ENCODE measurements at regions not wholly inside any gene's neighbourhood (a gene's known extent, or its start where the extent isn't known, plus 50 kb on each side); places are given as distances from the start of the nearest gene placed in this dataset.

DNA sequence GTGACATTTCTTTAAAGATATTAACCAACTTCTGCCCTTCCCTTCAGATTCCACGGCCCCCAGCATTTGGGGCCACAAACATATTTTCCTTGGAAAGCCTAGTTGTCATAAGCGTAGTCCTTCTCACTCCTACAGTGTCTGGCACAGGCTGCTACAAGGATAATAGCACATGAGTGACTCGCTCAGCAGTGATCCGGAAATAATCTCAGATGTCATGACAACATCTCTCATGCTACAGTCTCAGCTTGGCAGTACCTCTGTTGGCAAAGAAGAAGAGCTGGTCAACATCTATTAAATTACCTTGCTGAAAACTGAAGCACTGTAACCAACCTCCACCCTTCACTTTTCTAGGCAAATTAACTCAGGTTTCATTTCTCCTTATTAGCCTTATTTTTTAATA is 351.7 kb downstream of the RAD51AP2 start:
- TF ChIP-seq, protein P1, sequence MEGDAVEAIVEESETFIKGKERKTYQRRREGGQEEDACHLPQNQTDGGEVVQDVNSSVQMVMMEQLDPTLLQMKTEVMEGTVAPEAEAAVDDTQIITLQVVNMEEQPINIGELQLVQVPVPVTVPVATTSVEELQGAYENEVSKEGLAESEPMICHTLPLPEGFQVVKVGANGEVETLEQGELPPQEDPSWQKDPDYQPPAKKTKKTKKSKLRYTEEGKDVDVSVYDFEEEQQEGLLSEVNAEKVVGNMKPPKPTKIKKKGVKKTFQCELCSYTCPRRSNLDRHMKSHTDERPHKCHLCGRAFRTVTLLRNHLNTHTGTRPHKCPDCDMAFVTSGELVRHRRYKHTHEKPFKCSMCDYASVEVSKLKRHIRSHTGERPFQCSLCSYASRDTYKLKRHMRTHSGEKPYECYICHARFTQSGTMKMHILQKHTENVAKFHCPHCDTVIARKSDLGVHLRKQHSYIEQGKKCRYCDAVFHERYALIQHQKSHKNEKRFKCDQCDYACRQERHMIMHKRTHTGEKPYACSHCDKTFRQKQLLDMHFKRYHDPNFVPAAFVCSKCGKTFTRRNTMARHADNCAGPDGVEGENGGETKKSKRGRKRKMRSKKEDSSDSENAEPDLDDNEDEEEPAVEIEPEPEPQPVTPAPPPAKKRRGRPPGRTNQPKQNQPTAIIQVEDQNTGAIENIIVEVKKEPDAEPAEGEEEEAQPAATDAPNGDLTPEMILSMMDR (conservative IDR thresholded peaks at IDR 0.05; ENCODE audit: low read depth in 2 of 2): no peak
- TF ChIP-seq, protein P2, sequence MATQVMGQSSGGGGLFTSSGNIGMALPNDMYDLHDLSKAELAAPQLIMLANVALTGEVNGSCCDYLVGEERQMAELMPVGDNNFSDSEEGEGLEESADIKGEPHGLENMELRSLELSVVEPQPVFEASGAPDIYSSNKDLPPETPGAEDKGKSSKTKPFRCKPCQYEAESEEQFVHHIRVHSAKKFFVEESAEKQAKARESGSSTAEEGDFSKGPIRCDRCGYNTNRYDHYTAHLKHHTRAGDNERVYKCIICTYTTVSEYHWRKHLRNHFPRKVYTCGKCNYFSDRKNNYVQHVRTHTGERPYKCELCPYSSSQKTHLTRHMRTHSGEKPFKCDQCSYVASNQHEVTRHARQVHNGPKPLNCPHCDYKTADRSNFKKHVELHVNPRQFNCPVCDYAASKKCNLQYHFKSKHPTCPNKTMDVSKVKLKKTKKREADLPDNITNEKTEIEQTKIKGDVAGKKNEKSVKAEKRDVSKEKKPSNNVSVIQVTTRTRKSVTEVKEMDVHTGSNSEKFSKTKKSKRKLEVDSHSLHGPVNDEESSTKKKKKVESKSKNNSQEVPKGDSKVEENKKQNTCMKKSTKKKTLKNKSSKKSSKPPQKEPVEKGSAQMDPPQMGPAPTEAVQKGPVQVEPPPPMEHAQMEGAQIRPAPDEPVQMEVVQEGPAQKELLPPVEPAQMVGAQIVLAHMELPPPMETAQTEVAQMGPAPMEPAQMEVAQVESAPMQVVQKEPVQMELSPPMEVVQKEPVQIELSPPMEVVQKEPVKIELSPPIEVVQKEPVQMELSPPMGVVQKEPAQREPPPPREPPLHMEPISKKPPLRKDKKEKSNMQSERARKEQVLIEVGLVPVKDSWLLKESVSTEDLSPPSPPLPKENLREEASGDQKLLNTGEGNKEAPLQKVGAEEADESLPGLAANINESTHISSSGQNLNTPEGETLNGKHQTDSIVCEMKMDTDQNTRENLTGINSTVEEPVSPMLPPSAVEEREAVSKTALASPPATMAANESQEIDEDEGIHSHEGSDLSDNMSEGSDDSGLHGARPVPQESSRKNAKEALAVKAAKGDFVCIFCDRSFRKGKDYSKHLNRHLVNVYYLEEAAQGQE (IDR thresholded peaks at IDR 0.05; ENCODE audit: unreplicated experiment): no peak
- TF ChIP-seq POLR2AphosphoS5 (IDR thresholded peaks at IDR 0.05; ENCODE audit: low read depth) (no peak), NANOG (IDR thresholded peaks at IDR 0.05; ENCODE audit: borderline replicate concordance) (no peak), EZH2 (IDR thresholded peaks at IDR 0.05; ENCODE audit: low read depth, unreplicated experiment) (no peak), JUNB (IDR thresholded peaks at IDR 0.05; ENCODE audit: unreplicated experiment) (no peak), EZH2phosphoT487 (IDR thresholded peaks at IDR 0.05; ENCODE audit: unreplicated experiment) (no peak), ZNF331 (CRISPR knock-in tag; IDR thresholded peaks at IDR 0.05; ENCODE audit: low read depth) (no peak), CREB1 (CRISPR knock-in tag; IDR thresholded peaks at IDR 0.05; ENCODE audit: low read depth) (no peak), ZNF114 (CRISPR knock-in tag; IDR thresholded peaks at IDR 0.05) (no peak), STAT1 (IDR thresholded peaks at IDR 0.05; ENCODE audit: unreplicated experiment) (no peak)
- TF ChIP-seq, protein P3, sequence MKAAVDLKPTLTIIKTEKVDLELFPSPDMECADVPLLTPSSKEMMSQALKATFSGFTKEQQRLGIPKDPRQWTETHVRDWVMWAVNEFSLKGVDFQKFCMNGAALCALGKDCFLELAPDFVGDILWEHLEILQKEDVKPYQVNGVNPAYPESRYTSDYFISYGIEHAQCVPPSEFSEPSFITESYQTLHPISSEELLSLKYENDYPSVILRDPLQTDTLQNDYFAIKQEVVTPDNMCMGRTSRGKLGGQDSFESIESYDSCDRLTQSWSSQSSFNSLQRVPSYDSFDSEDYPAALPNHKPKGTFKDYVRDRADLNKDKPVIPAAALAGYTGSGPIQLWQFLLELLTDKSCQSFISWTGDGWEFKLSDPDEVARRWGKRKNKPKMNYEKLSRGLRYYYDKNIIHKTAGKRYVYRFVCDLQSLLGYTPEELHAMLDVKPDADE (IDR thresholded peaks at IDR 0.05): no peak
- TF ChIP-seq, protein P4, sequence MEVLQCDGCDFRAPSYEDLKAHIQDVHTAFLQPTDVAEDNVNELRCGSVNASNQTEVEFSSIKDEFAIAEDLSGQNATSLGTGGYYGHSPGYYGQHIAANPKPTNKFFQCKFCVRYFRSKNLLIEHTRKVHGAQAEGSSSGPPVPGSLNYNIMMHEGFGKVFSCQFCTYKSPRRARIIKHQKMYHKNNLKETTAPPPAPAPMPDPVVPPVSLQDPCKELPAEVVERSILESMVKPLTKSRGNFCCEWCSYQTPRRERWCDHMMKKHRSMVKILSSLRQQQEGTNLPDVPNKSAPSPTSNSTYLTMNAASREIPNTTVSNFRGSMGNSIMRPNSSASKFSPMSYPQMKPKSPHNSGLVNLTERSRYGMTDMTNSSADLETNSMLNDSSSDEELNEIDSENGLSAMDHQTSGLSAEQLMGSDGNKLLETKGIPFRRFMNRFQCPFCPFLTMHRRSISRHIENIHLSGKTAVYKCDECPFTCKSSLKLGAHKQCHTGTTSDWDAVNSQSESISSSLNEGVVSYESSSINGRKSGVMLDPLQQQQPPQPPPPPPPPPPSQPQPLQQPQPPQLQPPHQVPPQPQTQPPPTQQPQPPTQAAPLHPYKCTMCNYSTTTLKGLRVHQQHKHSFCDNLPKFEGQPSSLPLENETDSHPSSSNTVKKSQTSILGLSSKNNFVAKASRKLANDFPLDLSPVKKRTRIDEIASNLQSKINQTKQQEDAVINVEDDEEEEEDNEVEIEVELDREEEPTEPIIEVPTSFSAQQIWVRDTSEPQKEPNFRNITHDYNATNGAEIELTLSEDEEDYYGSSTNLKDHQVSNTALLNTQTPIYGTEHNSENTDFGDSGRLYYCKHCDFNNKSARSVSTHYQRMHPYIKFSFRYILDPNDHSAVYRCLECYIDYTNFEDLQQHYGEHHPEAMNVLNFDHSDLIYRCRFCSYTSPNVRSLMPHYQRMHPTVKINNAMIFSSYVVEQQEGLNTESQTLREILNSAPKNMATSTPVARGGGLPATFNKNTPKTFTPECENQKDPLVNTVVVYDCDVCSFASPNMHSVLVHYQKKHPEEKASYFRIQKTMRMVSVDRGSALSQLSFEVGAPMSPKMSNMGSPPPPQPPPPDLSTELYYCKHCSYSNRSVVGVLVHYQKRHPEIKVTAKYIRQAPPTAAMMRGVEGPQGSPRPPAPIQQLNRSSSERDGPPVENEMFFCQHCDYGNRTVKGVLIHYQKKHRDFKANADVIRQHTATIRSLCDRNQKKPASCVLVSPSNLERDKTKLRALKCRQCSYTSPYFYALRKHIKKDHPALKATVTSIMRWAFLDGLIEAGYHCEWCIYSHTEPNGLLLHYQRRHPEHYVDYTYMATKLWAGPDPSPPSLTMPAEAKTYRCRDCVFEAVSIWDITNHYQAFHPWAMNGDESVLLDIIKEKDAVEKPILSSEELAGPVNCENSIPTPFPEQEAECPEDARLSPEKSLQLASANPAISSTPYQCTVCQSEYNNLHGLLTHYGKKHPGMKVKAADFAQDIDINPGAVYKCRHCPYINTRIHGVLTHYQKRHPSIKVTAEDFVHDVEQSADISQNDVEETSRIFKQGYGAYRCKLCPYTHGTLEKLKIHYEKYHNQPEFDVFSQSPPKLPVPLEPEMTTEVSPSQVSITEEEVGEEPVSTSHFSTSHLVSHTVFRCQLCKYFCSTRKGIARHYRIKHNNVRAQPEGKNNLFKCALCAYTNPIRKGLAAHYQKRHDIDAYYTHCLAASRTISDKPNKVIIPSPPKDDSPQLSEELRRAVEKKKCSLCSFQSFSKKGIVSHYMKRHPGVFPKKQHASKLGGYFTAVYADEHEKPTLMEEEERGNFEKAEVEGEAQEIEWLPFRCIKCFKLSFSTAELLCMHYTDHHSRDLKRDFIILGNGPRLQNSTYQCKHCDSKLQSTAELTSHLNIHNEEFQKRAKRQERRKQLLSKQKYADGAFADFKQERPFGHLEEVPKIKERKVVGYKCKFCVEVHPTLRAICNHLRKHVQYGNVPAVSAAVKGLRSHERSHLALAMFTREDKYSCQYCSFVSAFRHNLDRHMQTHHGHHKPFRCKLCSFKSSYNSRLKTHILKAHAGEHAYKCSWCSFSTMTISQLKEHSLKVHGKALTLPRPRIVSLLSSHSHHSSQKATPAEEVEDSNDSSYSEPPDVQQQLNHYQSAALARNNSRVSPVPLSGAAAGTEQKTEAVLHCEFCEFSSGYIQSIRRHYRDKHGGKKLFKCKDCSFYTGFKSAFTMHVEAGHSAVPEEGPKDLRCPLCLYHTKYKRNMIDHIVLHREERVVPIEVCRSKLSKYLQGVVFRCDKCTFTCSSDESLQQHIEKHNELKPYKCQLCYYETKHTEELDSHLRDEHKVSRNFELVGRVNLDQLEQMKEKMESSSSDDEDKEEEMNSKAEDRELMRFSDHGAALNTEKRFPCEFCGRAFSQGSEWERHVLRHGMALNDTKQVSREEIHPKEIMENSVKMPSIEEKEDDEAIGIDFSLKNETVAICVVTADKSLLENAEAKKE (CRISPR knock-in tag; IDR thresholded peaks at IDR 0.05): no peak

All from GM23338 (cell line).